Stomach (tissue), 8 donors: ENCODE measurements at regions not wholly inside any gene's neighbourhood (a gene's known extent, or its start where the extent isn't known, plus 50 kb on each side); places are given as distances from the start of the nearest gene placed in this dataset.

ENCODE experiments used
- DNase-seq, 2 donors: peaks; one replicate each; pipeline versions ENCODE4 v3.0.0 to v3.0.0-alpha.2; 2013 to 2019
- H3K27ac ChIP-seq, 5 donors: fragments of 200-600 bp in 4 of 5; sonication (generic) in 4 of 5; one replicate each; pipeline ENCODE4 v1.5.1; 2013 to 2019; ENCODE audit warnings: mild to moderate bottlenecking in 1 of 5, moderate library complexity in 1 of 5
- H3K27me3 ChIP-seq, 3 donors: fragments of 200-600 bp; sonication (generic); one replicate each; pipeline ENCODE4 v1.5.1; 2017 to 2019; ENCODE audit warnings: mixed run types in 1 of 3
- H3K36me3 ChIP-seq, 4 donors: fragments of 200-600 bp; sonication (generic); 1 replicate in 3 of 4; 2 replicates in 1 of 4; pipeline ENCODE4 v1.5.1; 2016 to 2019
- H3K4me1 ChIP-seq, 4 donors: fragments of 200-600 bp; sonication (generic); one replicate each; pipeline ENCODE4 v1.5.1; 2016 to 2019
- H3K4me3 ChIP-seq, 4 donors: fragments of 200-600 bp; sonication (generic) in 3 of 4; one replicate each; pipeline ENCODE4 v1.5.1; 2016 to 2019; ENCODE audit warnings: mild to moderate bottlenecking in 1 of 4
- H3K9me3 ChIP-seq, 4 donors: fragments of 200-600 bp; sonication (generic); one replicate each; pipeline ENCODE4 v1.5.1; 2016 to 2019
- CTCF ChIP-seq, 7 experiments: fragments of 450-650 bp in 4 of 7; fragments of 200-600 bp in 3 of 7; sonication (generic) in 3 of 7; IDR thresholded peaks; one replicate each; pipeline ENCODE4 v1.5.1; 2016 to 2019; ENCODE audit warnings: antibody characterized with exemption in 7 of 7, control low read depth in 2 of 7, mild to moderate bottlenecking in 1 of 7
- EP300 ChIP-seq: sonication (generic); formaldehyde crosslinking; IDR thresholded peaks from one replicate; pipeline ENCODE4 v1.6.1; 2017; ENCODE audit warnings: antibody characterized with exemption
- POLR2A ChIP-seq, 4 donors: fragments of 450-650 bp; IDR thresholded peaks; one replicate each; pipeline ENCODE4 v1.6.1; 2016; ENCODE audit warnings: antibody characterized with exemption in 4 of 4, control low read depth in 2 of 4, mild to moderate bottlenecking in 1 of 4, moderate library complexity in 1 of 4
- POLR2AphosphoS5 ChIP-seq, 3 donors: sonication (generic); formaldehyde crosslinking; IDR thresholded peaks; one replicate each; pipeline ENCODE4 v1.6.1; 2016; ENCODE audit warnings: antibody characterized with exemption in 3 of 3
- WGBS, 5 donors: extraction: QIAGEN DNeasy Blood & Tissue Kit in 3 of 5; methylation state at CpG; one replicate each; pipeline versions ENCODE4 v1.1.5 to v1.1.7; 2013 to 2018; 5-methylcytosine and 5-hydroxymethylcytosine counted together
- intact Hi-C: fragments of 100-400 bp; cut with DNase I; formaldehyde crosslinking; loops from one replicate; pipeline ENCODE4 v1.15.1; 2023; ENCODE audit warnings: low total_unique reads
- donor health status: healthy with polysubstance abuse.
- donor health status: Bipolar disorder and iron deficiency.
- donor health status: healthy.

- Histone ChIP-seq H3K36me3 (no peaks in the 10 kb centered on the region), H3K9me3 (peaks cover 0 to 12% (median 0%) of the 10 kb centered on the region in 4 donors), H3K4me1 (peaks cover 0 to 18% (median 6%) of the 10 kb centered on the region in 4 donors), H3K27ac (no peak overlapping the region), H3K4me3 (no peak overlapping the region), H3K27me3 (no peaks in the 10 kb centered on the region)
- intact Hi-C loops, result no loop called here
- TF ChIP-seq EP300 (no peak), POLR2AphosphoS5 (IDR thresholded peaks at IDR 0.05) (no peak), CTCF (IDR thresholded peaks at IDR 0.05) (no peak), POLR2A (IDR thresholded peaks at IDR 0.05) (no peak)
- 83 to 93% (median 90%) methylated on average over 5 of the region's 5 CpGs for WGBS, 5 donors
- DNase-seq, result no peak
These were observed 129.7 kb downstream of the SNX19 start for GRCh38 chr11:130786586-130786985.

- TF ChIP-seq EP300 (no peak), CTCF (IDR thresholded peaks at IDR 0.05) (no peak), POLR2AphosphoS5 (IDR thresholded peaks at IDR 0.05) (no peak), POLR2A (IDR thresholded peaks at IDR 0.05) (no peak)
- intact Hi-C loops, result no loop called here
- DNase-seq, result peak in 1 of 2 donors; percentile 29
- 77 to 92% (median 84%) methylated on average over 7 to 8 of the region's 8 CpGs for WGBS, 5 donors
- no peaks in the 10 kb centered on the region for H3K36me3 ChIP-seq
- H3K9me3 ChIP-seq, result peaks cover 0 to 12% (median 0%) of the 10 kb centered on the region in 4 donors
- H3K27ac ChIP-seq, result no peak overlapping the region
- H3K4me1 ChIP-seq, result peaks cover 0 to 17% (median 6%) of the 10 kb centered on the region in 4 donors
- no peaks in the 10 kb centered on the region for H3K27me3 ChIP-seq
- H3K4me3 ChIP-seq, result no peak overlapping the region
These were observed 129.1 kb downstream of the SNX19 start for GRCh38 chr11:130787092-130787616.

GRCh38 chr11:130787973-130788570 lies 128.2 kb downstream of the SNX19 start:
- Histone ChIP-seq H3K36me3 (no peaks in the 10 kb centered on the region), H3K27ac (no peak overlapping the region), H3K27me3 (no peaks in the 10 kb centered on the region), H3K4me1 (peaks cover 0 to 14% (median 3%) of the 10 kb centered on the region in 4 donors), H3K4me3 (no peak overlapping the region), H3K9me3 (peaks cover 0 to 12% (median 0%) of the 10 kb centered on the region in 4 donors)
- intact Hi-C loops, result no loop called here
- TF ChIP-seq POLR2A (IDR thresholded peaks at IDR 0.05), result no peak
- no peak for TF ChIP-seq CTCF (IDR thresholded peaks at IDR 0.05)
- TF ChIP-seq EP300, result no peak
- TF ChIP-seq POLR2AphosphoS5 (IDR thresholded peaks at IDR 0.05), result no peak
- 78 to 92% (median 88%) methylated on average over 1 of the region's 1 CpG for WGBS, 5 donors
- no peak for DNase-seq

GRCh38 chr11:130789056-130789640 lies 127.1 kb downstream of the SNX19 start:
- TF ChIP-seq POLR2AphosphoS5 (IDR thresholded peaks at IDR 0.05), result no peak
- TF ChIP-seq CTCF (IDR thresholded peaks at IDR 0.05), result no peak
- no peak for TF ChIP-seq POLR2A (IDR thresholded peaks at IDR 0.05)
- TF ChIP-seq EP300, result no peak
- peaks cover 0 to 12% (median 0%) of the 10 kb centered on the region in 4 donors for H3K9me3 ChIP-seq
- intact Hi-C loops, result no loop called here
- H3K4me1 ChIP-seq, result peaks cover 0 to 12% (median 4%) of the 10 kb centered on the region in 4 donors
- DNase-seq, result no peak
- no peaks in the 10 kb centered on the region for H3K27me3 ChIP-seq
- H3K27ac ChIP-seq, result no peak overlapping the region
- H3K4me3 ChIP-seq, result no peak overlapping the region
- 83 to 94% (median 92%) methylated on average over 3 of the region's 3 CpGs for WGBS, 5 donors
- H3K36me3 ChIP-seq, result no peaks in the 10 kb centered on the region
